ENCODE measurements at regions not wholly inside any gene's neighbourhood (a gene's known extent, or its start where the extent isn't known, plus 50 kb on each side); places are given as distances from the start of the nearest gene placed in this dataset.

DNA sequence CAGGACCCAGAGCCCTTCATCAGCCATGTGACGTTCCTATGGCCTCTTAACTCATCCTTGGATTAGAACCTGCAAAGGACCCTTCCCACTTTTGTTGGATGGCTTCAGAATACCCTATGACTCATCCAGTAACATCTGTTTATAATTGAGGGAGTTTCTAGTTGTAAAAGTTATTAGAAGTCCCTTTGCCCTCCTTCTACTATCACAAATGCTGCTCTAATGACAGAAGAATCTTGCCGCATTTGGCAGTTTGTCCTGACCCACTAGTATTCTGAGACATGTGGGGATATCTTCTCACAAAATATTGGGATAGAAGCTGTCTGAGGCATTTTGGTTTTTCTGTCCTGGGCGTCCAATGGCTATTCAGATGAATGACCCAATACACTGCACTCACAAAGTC, 251.8 kb upstream of the TMEM72 start:
- no peak for TF ChIP-seq CTCF (IDR thresholded peaks at IDR 0.05)
- TF ChIP-seq POLR2A (IDR thresholded peaks at IDR 0.05), result no peak

All from thyroid gland (tissue), 4 donors.